Thyroid gland (tissue), 4 donors: ENCODE measurements at regions not wholly inside any gene's neighbourhood (a gene's known extent, or its start where the extent isn't known, plus 50 kb on each side); places are given as distances from the start of the nearest gene placed in this dataset.

Source experiments
- POLR2A ChIP-seq, 2 donors: fragments of 450-650 bp; IDR thresholded peaks; one replicate each; pipeline ENCODE4 v1.6.1; 2017; ENCODE audit warnings: antibody characterized with exemption in 2 of 2, mild to moderate bottlenecking in 2 of 2, moderate library complexity in 1 of 2
- TF ChIP-seq, protein P1 (sequence below), 6 experiments: fragments of 200-600 bp in 3 of 6; fragments of 450-650 bp in 3 of 6; sonication (generic) in 3 of 6; IDR thresholded peaks; one replicate each; pipeline ENCODE4 v1.5.1; 2016 to 2019; ENCODE audit warnings: antibody characterized with exemption in 6 of 6, mild to moderate bottlenecking in 2 of 6, inconsistent platforms in 1 of 6, moderate library complexity in 1 of 6

DNA sequence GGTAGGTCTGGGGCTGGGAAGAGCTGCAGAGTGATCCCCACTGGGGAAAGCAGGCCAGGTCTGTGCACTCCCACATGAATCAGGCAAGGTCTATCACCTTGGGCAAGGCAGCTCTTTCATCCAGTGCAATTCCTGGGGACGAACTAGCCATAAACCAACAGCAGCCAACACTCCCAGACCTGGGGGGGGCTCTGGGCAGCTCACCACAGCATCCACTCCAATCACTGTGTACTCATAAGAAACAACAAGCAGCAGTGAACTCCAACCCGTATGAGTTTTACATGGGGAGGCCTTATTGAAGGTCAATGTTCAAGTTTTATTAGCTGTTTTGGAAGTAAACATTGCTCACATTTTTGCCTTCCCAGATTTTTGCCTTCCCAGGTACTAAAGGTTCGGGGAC is 157.4 kb upstream of the NAV2 start:
- TF ChIP-seq POLR2A (IDR thresholded peaks at IDR 0.05): no peak
- TF ChIP-seq, protein P1, sequence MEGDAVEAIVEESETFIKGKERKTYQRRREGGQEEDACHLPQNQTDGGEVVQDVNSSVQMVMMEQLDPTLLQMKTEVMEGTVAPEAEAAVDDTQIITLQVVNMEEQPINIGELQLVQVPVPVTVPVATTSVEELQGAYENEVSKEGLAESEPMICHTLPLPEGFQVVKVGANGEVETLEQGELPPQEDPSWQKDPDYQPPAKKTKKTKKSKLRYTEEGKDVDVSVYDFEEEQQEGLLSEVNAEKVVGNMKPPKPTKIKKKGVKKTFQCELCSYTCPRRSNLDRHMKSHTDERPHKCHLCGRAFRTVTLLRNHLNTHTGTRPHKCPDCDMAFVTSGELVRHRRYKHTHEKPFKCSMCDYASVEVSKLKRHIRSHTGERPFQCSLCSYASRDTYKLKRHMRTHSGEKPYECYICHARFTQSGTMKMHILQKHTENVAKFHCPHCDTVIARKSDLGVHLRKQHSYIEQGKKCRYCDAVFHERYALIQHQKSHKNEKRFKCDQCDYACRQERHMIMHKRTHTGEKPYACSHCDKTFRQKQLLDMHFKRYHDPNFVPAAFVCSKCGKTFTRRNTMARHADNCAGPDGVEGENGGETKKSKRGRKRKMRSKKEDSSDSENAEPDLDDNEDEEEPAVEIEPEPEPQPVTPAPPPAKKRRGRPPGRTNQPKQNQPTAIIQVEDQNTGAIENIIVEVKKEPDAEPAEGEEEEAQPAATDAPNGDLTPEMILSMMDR (IDR thresholded peaks at IDR 0.05): no peak
